HepG2 (cell line): ENCODE measurements at regions not wholly inside any gene's neighbourhood (a gene's known extent, or its start where the extent isn't known, plus 50 kb on each side); places are given as distances from the start of the nearest gene placed in this dataset.

Experiments
- BRD4 ChIP-seq: sonication (generic); formaldehyde crosslinking; IDR thresholded peaks from 2 replicates; pipeline ENCODE4 v1.4.0; 2020; ENCODE audit warnings: missing genetic modification reagents
- CBFB ChIP-seq: sonication (generic); formaldehyde crosslinking; IDR thresholded peaks from 2 replicates; pipeline ENCODE4 v1.4.0; 2020; ENCODE audit warnings: missing genetic modification reagents
- CTCF ChIP-seq: sonication (generic); formaldehyde crosslinking; IDR thresholded peaks from 2 replicates; pipeline ENCODE4 v1.5.0; 2020; ENCODE audit warnings: mild to moderate bottlenecking, missing genetic modification reagents, moderate library complexity
- DR1 ChIP-seq: sonication (generic); formaldehyde crosslinking; IDR thresholded peaks from 2 replicates; pipeline ENCODE4 v1.8.0; 2021; ENCODE audit warnings: mild to moderate bottlenecking, missing genetic modification reagents, inconsistent platforms
- NONO ChIP-seq, 2 experiments: fragments of 450-650 bp in 1 of 2; sonication (generic) in 1 of 2; formaldehyde crosslinking in 1 of 2; IDR thresholded peaks in 1 of 2; conservative IDR thresholded peaks in 1 of 2; 2 replicates each; pipeline versions ENCODE4 v1.6.1 to v1.8.0; 2017 to 2022; ENCODE audit warnings: mild to moderate bottlenecking in 1 of 2, missing genetic modification reagents in 1 of 2, moderate library complexity in 1 of 2
- POLR2AphosphoS2 ChIP-seq: IDR thresholded peaks from 2 replicates; pipeline ENCODE4 v1.6.1; 2011; ENCODE audit warnings: low read depth, low read length, improper control_type of control experiment
- RAD21 ChIP-seq: fragments of 450-650 bp; formaldehyde crosslinking; IDR thresholded peaks from 2 replicates; pipeline ENCODE4 v1.5.0; 2020; ENCODE audit warnings: mild to moderate bottlenecking
- ZBTB2 ChIP-seq: sonication (generic); formaldehyde crosslinking; IDR thresholded peaks from 2 replicates; pipeline ENCODE4 v1.8.0; 2022; ENCODE audit warnings: low read depth, missing genetic modification reagents
- ZBTB26 ChIP-seq: IDR thresholded peaks from 2 replicates; pipeline ENCODE4 v1.6.1; 2016; ENCODE audit warnings: missing compliant biosample characterization, missing genetic modification reagents, borderline replicate concordance
- ZBTB34 ChIP-seq: sonication (generic); formaldehyde crosslinking; IDR thresholded peaks from 2 replicates; pipeline ENCODE4 v1.8.0; 2022; ENCODE audit warnings: mild to moderate bottlenecking, missing genetic modification reagents
- ZFP1 ChIP-seq: IDR thresholded peaks from 2 replicates; pipeline ENCODE4 v1.6.1; 2016
- ZFP90 ChIP-seq: sonication (generic); formaldehyde crosslinking; IDR thresholded peaks from 2 replicates; pipeline ENCODE4 v1.8.0; 2022; ENCODE audit warnings: missing genetic modification reagents, mild to moderate bottlenecking, inconsistent platforms, borderline replicate concordance

GRCh38 chr20:23289724-23290395 is 60.7 kb upstream of the NXT1 start:
- TF ChIP-seq POLR2AphosphoS2, result no peak
- TF ChIP-seq BRD4 (CRISPR knock-in tag), result no peak
- TF ChIP-seq CTCF, result no peak
- no peak for TF ChIP-seq RAD21
- TF ChIP-seq NONO (IDR thresholded peaks at IDR 0.05), result no peak
- no peak for TF ChIP-seq NONO (CRISPR knock-in tag; conservative IDR thresholded peaks at IDR 0.05)
- TF ChIP-seq ZBTB34, result no peak
- TF ChIP-seq DR1 (CRISPR knock-in tag), result no peak
- TF ChIP-seq CBFB (CRISPR knock-in tag), result no peak
- no peak for TF ChIP-seq ZBTB26 (CRISPR knock-in tag)
- no peak for TF ChIP-seq ZFP1
- TF ChIP-seq ZBTB2, result no peak
- no peak for TF ChIP-seq ZFP90 (CRISPR knock-in tag)
